Breast epithelium (tissue), 3 donors: ENCODE measurements at regions not wholly inside any gene's neighbourhood (a gene's known extent, or its start where the extent isn't known, plus 50 kb on each side); places are given as distances from the start of the nearest gene placed in this dataset.

Experiments
- CTCF ChIP-seq, 3 donors: fragments of 450-650 bp; IDR thresholded peaks; one replicate each; pipeline ENCODE4 v1.5.1; 2016 to 2017; ENCODE audit warnings: antibody characterized with exemption in 3 of 3, mild to moderate bottlenecking in 3 of 3, moderate library complexity in 3 of 3
- POLR2A ChIP-seq: fragments of 450-650 bp; IDR thresholded peaks from one replicate; pipeline ENCODE4 v1.6.1; 2016; ENCODE audit warnings: antibody characterized with exemption, mild to moderate bottlenecking, moderate library complexity

GRCh38 chr6:56363796-56364430 lies 116.5 kb upstream of the COL21A1 start:
- TF ChIP-seq POLR2A (no peak), CTCF (IDR thresholded peaks at IDR 0.05) (no peak)
